Peyer's patch (tissue), 4 donors: ENCODE measurements at regions not wholly inside any gene's neighbourhood (a gene's known extent, or its start where the extent isn't known, plus 50 kb on each side); places are given as distances from the start of the nearest gene placed in this dataset.

Experiments
- CTCF ChIP-seq, 6 experiments: fragments of 450-650 bp in 4 of 6; fragments of 200-600 bp in 2 of 6; sonication (generic) in 1 of 6; IDR thresholded peaks; one replicate each; pipeline ENCODE4 v1.5.1; 2017 to 2019; ENCODE audit warnings: antibody characterized with exemption in 6 of 6, mild to moderate bottlenecking in 3 of 6, moderate library complexity in 1 of 6
- POLR2A ChIP-seq, 2 donors: fragments of 450-650 bp; IDR thresholded peaks; one replicate each; pipeline ENCODE4 v1.5.1; 2017; ENCODE audit warnings: antibody characterized with exemption in 2 of 2, mild to moderate bottlenecking in 2 of 2, moderate library complexity in 2 of 2

GRCh38 chr7:98681511-98681910 is 64.4 kb downstream of the NPTX2 start:
- TF ChIP-seq POLR2A (IDR thresholded peaks at IDR 0.05), result no peak
- no peak for TF ChIP-seq CTCF (IDR thresholded peaks at IDR 0.05)
